ENCODE measurements at regions not wholly inside any gene's neighbourhood (a gene's known extent, or its start where the extent isn't known, plus 50 kb on each side); places are given as distances from the start of the nearest gene placed in this dataset.

DNA sequence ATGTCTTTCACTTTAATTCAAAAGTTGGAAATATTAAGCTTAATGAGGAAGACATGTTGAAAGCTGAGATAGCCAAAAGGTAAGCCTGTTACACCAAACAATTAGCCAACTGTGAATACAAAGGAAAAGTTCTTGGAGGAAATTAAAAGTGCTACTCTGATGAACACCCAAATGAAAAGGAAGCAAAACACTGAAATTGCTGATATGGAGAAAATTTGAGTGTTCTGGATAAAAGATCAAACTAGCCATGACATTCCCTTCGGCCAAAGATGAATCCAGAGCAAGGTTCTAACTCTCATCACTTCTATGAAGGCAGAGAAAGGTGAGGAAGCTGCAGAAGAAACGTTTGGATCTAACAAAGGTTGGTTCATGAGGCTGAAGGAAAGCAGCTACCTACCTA lies 280.8 kb upstream of the BCHE start:
- Histone ChIP-seq H3K36me3 (ENCODE audit: control insufficient read depth, insufficient read depth, low read length) (no peaks in the 10 kb centered on the region), H4K20me1 (ENCODE audit: control insufficient read depth, extremely low read depth, insufficient read depth, low read length) (no peaks in the 10 kb centered on the region), H3K27ac (ENCODE audit: insufficient read depth, low read length) (no peak overlapping the region), H3K27me3 (ENCODE audit: control insufficient read depth, insufficient read depth, low read length) (no peaks in the 10 kb centered on the region), H3K79me2 (ENCODE audit: control insufficient read depth, insufficient read depth, low read length) (no peaks in the 10 kb centered on the region), H2AFZ (ENCODE audit: low read length) (no peak overlapping the region), H3K9ac (ENCODE audit: insufficient read depth, low read length) (no peak overlapping the region), H3K4me1 (ENCODE audit: control insufficient read depth, extremely low read depth, insufficient read depth, low read length) (no peaks in the 10 kb centered on the region), H3K9me3 (ENCODE audit: control insufficient read depth, insufficient read depth, low read depth, low read length) (no peaks in the 10 kb centered on the region), H3K4me3 (replicated peaks in 1 of 4; ENCODE audit: control extremely low read depth in 1 of 4, insufficient read depth in 1 of 4, low read depth in 3 of 4, low read length in 4 of 4) (no peak overlapping the region), H3K4me2 (ENCODE audit: extremely low read depth, insufficient read depth, low read length) (no peak overlapping the region)
- TF ChIP-seq EZH2 (IDR thresholded peaks at IDR 0.05; ENCODE audit: low read length, missing control alignments): no peak
- TF ChIP-seq, protein P1, sequence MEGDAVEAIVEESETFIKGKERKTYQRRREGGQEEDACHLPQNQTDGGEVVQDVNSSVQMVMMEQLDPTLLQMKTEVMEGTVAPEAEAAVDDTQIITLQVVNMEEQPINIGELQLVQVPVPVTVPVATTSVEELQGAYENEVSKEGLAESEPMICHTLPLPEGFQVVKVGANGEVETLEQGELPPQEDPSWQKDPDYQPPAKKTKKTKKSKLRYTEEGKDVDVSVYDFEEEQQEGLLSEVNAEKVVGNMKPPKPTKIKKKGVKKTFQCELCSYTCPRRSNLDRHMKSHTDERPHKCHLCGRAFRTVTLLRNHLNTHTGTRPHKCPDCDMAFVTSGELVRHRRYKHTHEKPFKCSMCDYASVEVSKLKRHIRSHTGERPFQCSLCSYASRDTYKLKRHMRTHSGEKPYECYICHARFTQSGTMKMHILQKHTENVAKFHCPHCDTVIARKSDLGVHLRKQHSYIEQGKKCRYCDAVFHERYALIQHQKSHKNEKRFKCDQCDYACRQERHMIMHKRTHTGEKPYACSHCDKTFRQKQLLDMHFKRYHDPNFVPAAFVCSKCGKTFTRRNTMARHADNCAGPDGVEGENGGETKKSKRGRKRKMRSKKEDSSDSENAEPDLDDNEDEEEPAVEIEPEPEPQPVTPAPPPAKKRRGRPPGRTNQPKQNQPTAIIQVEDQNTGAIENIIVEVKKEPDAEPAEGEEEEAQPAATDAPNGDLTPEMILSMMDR (conservative IDR thresholded peaks at IDR 0.05 in 1 of 2, IDR thresholded peaks at IDR 0.05 in 1 of 2; ENCODE audit: low read depth in 1 of 2, low read length in 2 of 2): no peak
- no peak for DNase-seq (ENCODE audit: low read depth in 2 of 2)

DNA sequence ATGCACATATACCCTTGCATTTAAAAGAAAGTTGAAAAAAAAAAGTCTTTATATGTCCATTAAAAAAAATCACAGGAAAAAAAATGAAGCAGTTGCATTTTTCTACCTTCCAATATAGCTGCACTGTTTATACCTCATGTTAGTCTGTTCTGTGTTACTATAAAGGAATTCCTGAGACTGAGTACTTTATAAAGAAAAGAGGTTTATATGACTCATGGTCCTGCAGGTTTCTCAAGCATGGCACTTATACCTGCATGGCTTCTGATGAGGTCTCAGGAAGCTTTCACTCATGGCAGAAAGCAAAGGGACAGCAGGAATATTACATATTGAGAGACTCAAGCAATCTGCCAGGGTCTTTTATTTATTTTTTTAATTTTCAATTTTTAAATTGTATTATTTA lies 277.2 kb upstream of the BCHE start:
- Histone ChIP-seq H3K4me2 (ENCODE audit: extremely low read depth, insufficient read depth, low read length) (no peak overlapping the region), H3K4me3 (replicated peaks in 1 of 4; ENCODE audit: control extremely low read depth in 1 of 4, insufficient read depth in 1 of 4, low read depth in 3 of 4, low read length in 4 of 4) (no peak overlapping the region), H2AFZ (ENCODE audit: low read length) (no peak overlapping the region), H3K4me1 (ENCODE audit: control insufficient read depth, extremely low read depth, insufficient read depth, low read length) (no peaks in the 10 kb centered on the region), H3K9me3 (ENCODE audit: control insufficient read depth, insufficient read depth, low read depth, low read length) (no peaks in the 10 kb centered on the region), H3K36me3 (ENCODE audit: control insufficient read depth, insufficient read depth, low read length) (no peaks in the 10 kb centered on the region), H3K79me2 (ENCODE audit: control insufficient read depth, insufficient read depth, low read length) (no peaks in the 10 kb centered on the region), H3K9ac (ENCODE audit: insufficient read depth, low read length) (no peak overlapping the region), H3K27ac (ENCODE audit: insufficient read depth, low read length) (no peak overlapping the region), H4K20me1 (ENCODE audit: control insufficient read depth, extremely low read depth, insufficient read depth, low read length) (no peaks in the 10 kb centered on the region), H3K27me3 (ENCODE audit: control insufficient read depth, insufficient read depth, low read length) (no peaks in the 10 kb centered on the region)
- no peak for DNase-seq (ENCODE audit: low read depth in 2 of 2)
- TF ChIP-seq EZH2 (IDR thresholded peaks at IDR 0.05; ENCODE audit: low read length, missing control alignments): no peak
- TF ChIP-seq, protein P1 (conservative IDR thresholded peaks at IDR 0.05 in 1 of 2, IDR thresholded peaks at IDR 0.05 in 1 of 2; ENCODE audit: low read depth in 1 of 2, low read length in 2 of 2): no peak

DNA sequence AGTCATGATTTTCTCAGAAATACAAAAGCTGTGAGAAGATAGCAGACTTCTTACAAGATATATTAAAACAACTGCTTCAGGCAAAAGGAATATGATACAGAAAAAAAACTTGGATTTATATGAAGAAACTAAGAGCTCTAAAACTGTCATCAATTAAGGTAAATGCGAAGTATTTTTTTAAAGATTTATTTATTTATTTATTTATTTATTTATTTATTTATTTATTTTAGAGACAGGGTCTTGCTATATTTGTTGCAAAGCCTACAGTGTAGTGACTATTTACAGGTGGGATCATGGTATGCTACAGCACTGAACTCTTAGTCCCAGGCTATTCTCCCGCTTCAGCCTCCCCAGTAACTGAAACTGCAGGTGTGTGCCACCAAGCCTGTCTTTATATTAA lies 274.3 kb upstream of the BCHE start:
- Histone ChIP-seq H3K9me3 (ENCODE audit: control insufficient read depth, insufficient read depth, low read depth, low read length) (no peaks in the 10 kb centered on the region), H3K79me2 (ENCODE audit: control insufficient read depth, insufficient read depth, low read length) (no peaks in the 10 kb centered on the region), H3K4me1 (ENCODE audit: control insufficient read depth, extremely low read depth, insufficient read depth, low read length) (no peaks in the 10 kb centered on the region), H3K27ac (ENCODE audit: insufficient read depth, low read length) (no peak overlapping the region), H4K20me1 (ENCODE audit: control insufficient read depth, extremely low read depth, insufficient read depth, low read length) (no peaks in the 10 kb centered on the region), H3K27me3 (ENCODE audit: control insufficient read depth, insufficient read depth, low read length) (no peaks in the 10 kb centered on the region), H3K4me2 (ENCODE audit: extremely low read depth, insufficient read depth, low read length) (no peak overlapping the region), H3K9ac (ENCODE audit: insufficient read depth, low read length) (no peak overlapping the region), H3K36me3 (ENCODE audit: control insufficient read depth, insufficient read depth, low read length) (no peaks in the 10 kb centered on the region), H3K4me3 (replicated peaks in 1 of 4; ENCODE audit: control extremely low read depth in 1 of 4, insufficient read depth in 1 of 4, low read depth in 3 of 4, low read length in 4 of 4) (no peak overlapping the region), H2AFZ (ENCODE audit: low read length) (no peak overlapping the region)
- no peak for DNase-seq (ENCODE audit: low read depth in 2 of 2)
- TF ChIP-seq EZH2 (IDR thresholded peaks at IDR 0.05; ENCODE audit: low read length, missing control alignments): no peak
- TF ChIP-seq, protein P1 (conservative IDR thresholded peaks at IDR 0.05 in 1 of 2, IDR thresholded peaks at IDR 0.05 in 1 of 2; ENCODE audit: low read depth in 1 of 2, low read length in 2 of 2): no peak
